Tibial nerve (tissue), 4 donors: ENCODE measurements at regions not wholly inside any gene's neighbourhood (a gene's known extent, or its start where the extent isn't known, plus 50 kb on each side); places are given as distances from the start of the nearest gene placed in this dataset.

Source experiments
- DNase-seq, 2 donors: peaks; one replicate each; pipeline ENCODE4 v3.0.0-alpha.2; 2019; ENCODE audit warnings: low spot score in 2 of 2
- H3K27ac ChIP-seq, 4 donors: fragments of 200-600 bp; sonication (generic) in 3 of 4; one replicate each; pipeline ENCODE4 v1.5.1; 2017 to 2019; ENCODE audit warnings: mild to moderate bottlenecking in 1 of 4
- H3K27me3 ChIP-seq, 2 donors: fragments of 200-600 bp; sonication (generic) in 1 of 2; one replicate each; pipeline versions ENCODE4 v1.5.1 to v1.6.0; 2017 to 2019
- H3K36me3 ChIP-seq, 3 donors: fragments of 200-600 bp; sonication (generic); one replicate each; pipeline ENCODE4 v1.5.1; 2018 to 2019
- H3K4me1 ChIP-seq, 4 donors: fragments of 200-600 bp; sonication (generic) in 3 of 4; one replicate each; pipeline ENCODE4 v1.5.1; 2017 to 2019
- H3K4me3 ChIP-seq, 4 donors: fragments of 200-600 bp; sonication (generic) in 3 of 4; one replicate each; pipeline ENCODE4 v1.5.1; 2017 to 2019; ENCODE audit warnings: mild to moderate bottlenecking in 1 of 4, moderate library complexity in 1 of 4
- H3K9me3 ChIP-seq, 4 donors: fragments of 200-600 bp; sonication (generic) in 3 of 4; one replicate each; pipeline ENCODE4 v1.5.1; 2017 to 2019
- CTCF ChIP-seq, 5 experiments: fragments of 200-600 bp in 3 of 5; fragments of 450-650 bp in 2 of 5; sonication (generic) in 3 of 5; IDR thresholded peaks; one replicate each; pipeline ENCODE4 v1.5.1; 2016 to 2019; ENCODE audit warnings: antibody characterized with exemption in 5 of 5, mild to moderate bottlenecking in 3 of 5, moderate library complexity in 2 of 5
- EP300 ChIP-seq, 2 donors: sonication (generic); formaldehyde crosslinking; IDR thresholded peaks; one replicate each; pipeline ENCODE4 v1.6.1; 2017; ENCODE audit warnings: antibody characterized with exemption in 2 of 2, mild to moderate bottlenecking in 1 of 2
- POLR2A ChIP-seq, 2 donors: fragments of 450-650 bp; IDR thresholded peaks; one replicate each; pipeline ENCODE4 v1.6.1; 2017; ENCODE audit warnings: antibody characterized with exemption in 2 of 2, mild to moderate bottlenecking in 2 of 2, moderate library complexity in 2 of 2
- WGBS, 2 donors: methylation state at CpG; one replicate each; pipeline ENCODE4 v1.1.5; 2018; 5-methylcytosine and 5-hydroxymethylcytosine counted together

GRCh38 chrX:15985937-15986336 is 131.3 kb upstream of the AP1S2 start:
- WGBS, 2 donors, result 76 to 80% methylated on average over 2 of the region's 2 CpGs
- TF ChIP-seq EP300 (IDR thresholded peaks at IDR 0.05) (no peak), CTCF (IDR thresholded peaks at IDR 0.05) (no peak), POLR2A (IDR thresholded peaks at IDR 0.05) (no peak)
- Histone ChIP-seq H3K4me3 (no peak overlapping the region), H3K27me3 (peaks cover 0 to 2% of the 10 kb centered on the region in 2 donors), H3K4me1 (peaks cover 0 to 9% (median 0%) of the 10 kb centered on the region in 4 donors), H3K9me3 (no peaks in the 10 kb centered on the region), H3K36me3 (no peaks in the 10 kb centered on the region), H3K27ac (no peak overlapping the region)
- no peak for DNase-seq

- Histone ChIP-seq H3K27me3 (peaks cover 0 to 2% of the 10 kb centered on the region in 2 donors), H3K27ac (no peak overlapping the region), H3K9me3 (no peaks in the 10 kb centered on the region), H3K36me3 (no peaks in the 10 kb centered on the region), H3K4me3 (no peak overlapping the region), H3K4me1 (no peaks in the 10 kb centered on the region)
- WGBS, 2 donors, result 91 to 100% methylated on average over 1 of the region's 1 CpG
- no peak for DNase-seq
- no peak for TF ChIP-seq EP300 (IDR thresholded peaks at IDR 0.05)
- TF ChIP-seq CTCF (IDR thresholded peaks at IDR 0.05), result no peak
These were observed 128.4 kb upstream of the AP1S2 start for GRCh38 chrX:15983034-15983433.

GRCh38 chrX:15977644-15978043 is 123.0 kb upstream of the AP1S2 start:
- Histone ChIP-seq H3K4me3 (no peak overlapping the region), H3K27ac (no peak overlapping the region), H3K27me3 (peaks cover 0 to under 1% of the 10 kb centered on the region in 2 donors), H3K9me3 (no peaks in the 10 kb centered on the region), H3K4me1 (no peaks in the 10 kb centered on the region), H3K36me3 (no peaks in the 10 kb centered on the region)
- no peak for DNase-seq
- TF ChIP-seq EP300 (IDR thresholded peaks at IDR 0.05), result no peak
- WGBS, 2 donors, result 62 to 75% methylated on average over 3 of the region's 3 CpGs

GRCh38 chrX:15976396-15976795 is 121.8 kb upstream of the AP1S2 start:
- no peaks in the 10 kb centered on the region for H3K9me3 ChIP-seq
- WGBS, 2 donors, result 63 to 88% methylated on average over 1 of the region's 1 CpG
- TF ChIP-seq CTCF (IDR thresholded peaks at IDR 0.05) (no peak), EP300 (IDR thresholded peaks at IDR 0.05) (no peak), POLR2A (IDR thresholded peaks at IDR 0.05) (no peak)
- H3K4me1 ChIP-seq, result no peaks in the 10 kb centered on the region
- DNase-seq, result no peak
- H3K27me3 ChIP-seq, result no peaks in the 10 kb centered on the region
- no peak overlapping the region for H3K27ac ChIP-seq
- no peak overlapping the region for H3K4me3 ChIP-seq
- no peaks in the 10 kb centered on the region for H3K36me3 ChIP-seq

GRCh38 chrX:15973946-15974345 is 119.3 kb upstream of the AP1S2 start:
- H3K9me3 ChIP-seq, result no peaks in the 10 kb centered on the region
- no peak overlapping the region for H3K27ac ChIP-seq
- 66% methylated on average over 3 of the region's 3 CpGs; no CpG with 5 or more reads in 1 of the 2 donors for WGBS, 2 donors
- no peaks in the 10 kb centered on the region for H3K27me3 ChIP-seq
- peak; percentile 13 to 29 for DNase-seq
- peak in 1 of 2 donors; percentile 34 for TF ChIP-seq EP300 (IDR thresholded peaks at IDR 0.05)
- no peak for TF ChIP-seq CTCF (IDR thresholded peaks at IDR 0.05)
- TF ChIP-seq POLR2A (IDR thresholded peaks at IDR 0.05), result no peak
- no peaks in the 10 kb centered on the region for H3K36me3 ChIP-seq
- no peak overlapping the region for H3K4me3 ChIP-seq
- no peaks in the 10 kb centered on the region for H3K4me1 ChIP-seq

- WGBS, 2 donors, result 40 to 54% methylated on average over 1 to 2 of the region's 2 CpGs
- no peak overlapping the region for H3K27ac ChIP-seq
- no peaks in the 10 kb centered on the region for H3K36me3 ChIP-seq
- TF ChIP-seq POLR2A (IDR thresholded peaks at IDR 0.05) (no peak), EP300 (IDR thresholded peaks at IDR 0.05) (no peak), CTCF (IDR thresholded peaks at IDR 0.05) (peak; percentile 39 to 56 (median 54))
- H3K4me3 ChIP-seq, result no peak overlapping the region
- no peak for DNase-seq
- no peaks in the 10 kb centered on the region for H3K4me1 ChIP-seq
- no peaks in the 10 kb centered on the region for H3K9me3 ChIP-seq
- H3K27me3 ChIP-seq, result no peaks in the 10 kb centered on the region
These were observed 118.7 kb upstream of the AP1S2 start for GRCh38 chrX:15973299-15973698.
